Midbrain (tissue), 1 donor: ENCODE measurements at regions not wholly inside any gene's neighbourhood (a gene's known extent, or its start where the extent isn't known, plus 50 kb on each side); places are given as distances from the start of the nearest gene placed in this dataset.

Source experiments
- DNase-seq: peaks from one replicate; lab custom pipeline; 2025; lab: John Stamatoyannopoulos, UW

DNA sequence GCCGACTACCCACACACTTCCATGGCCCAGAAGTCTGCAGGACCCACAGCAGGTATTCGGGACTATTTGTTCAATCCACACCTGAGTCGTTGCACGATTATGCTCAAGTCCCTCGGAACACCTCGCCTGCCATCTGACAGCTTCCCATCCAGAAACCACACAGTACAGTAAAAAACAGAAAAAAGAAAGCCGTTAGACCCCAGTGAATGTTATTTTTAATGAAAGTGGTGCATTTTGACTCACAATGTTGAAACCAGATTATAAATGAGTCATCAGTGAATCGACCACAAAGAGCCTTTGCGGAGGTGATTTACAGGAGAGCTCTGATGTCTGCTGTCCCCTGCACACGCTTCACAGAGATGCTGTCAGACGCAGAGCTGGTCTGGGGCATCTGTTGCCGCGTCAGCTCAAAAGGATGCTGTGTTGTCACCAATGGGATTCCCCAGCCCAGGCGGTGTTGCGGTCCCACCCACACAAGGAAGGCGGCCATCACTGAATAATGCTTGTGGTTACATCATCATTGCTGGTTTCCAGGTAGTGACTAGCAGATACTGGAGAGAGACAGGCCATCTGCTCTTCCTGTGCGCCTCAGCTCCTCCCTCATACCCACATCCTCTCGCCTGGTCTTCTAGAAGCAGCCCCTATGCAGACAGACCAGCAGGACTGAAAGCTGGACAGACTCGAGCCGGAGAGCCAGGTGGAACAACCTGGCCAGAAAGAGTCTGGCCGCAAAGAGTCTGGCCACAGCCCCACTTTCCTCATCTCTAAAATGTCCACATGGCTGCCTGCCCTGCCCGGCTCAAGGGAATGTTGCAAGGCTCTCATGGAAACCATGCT, 116.8 kb downstream of the TOMM20 start:
- DNase-seq: no peak

DNA sequence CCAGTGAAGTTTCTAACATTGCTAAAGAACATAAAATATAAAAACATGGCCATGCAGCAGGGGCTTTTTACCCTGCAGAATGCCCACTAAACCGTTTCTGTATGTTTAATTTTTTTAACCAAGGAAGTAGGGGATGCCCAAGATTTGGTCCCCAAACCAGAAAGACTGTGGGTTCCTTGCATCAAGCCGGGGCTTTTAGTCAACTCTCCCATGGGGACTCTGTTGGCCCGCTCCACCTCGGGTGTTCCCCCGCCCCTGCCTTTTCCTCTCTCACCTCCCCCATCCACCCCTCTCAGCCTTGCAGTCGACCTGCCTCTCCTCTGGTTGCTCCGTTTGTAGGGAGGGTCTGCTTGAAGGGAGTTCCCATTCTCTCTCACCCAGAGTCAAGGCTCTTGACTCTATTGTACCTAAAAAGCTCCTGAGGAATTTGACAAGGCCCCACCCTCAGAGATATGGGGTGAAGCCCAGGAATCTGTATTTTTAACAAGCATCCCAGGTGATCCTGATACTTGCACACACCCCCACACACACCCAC, 117.5 kb downstream of the TOMM20 start:
- no peak for DNase-seq

DNA sequence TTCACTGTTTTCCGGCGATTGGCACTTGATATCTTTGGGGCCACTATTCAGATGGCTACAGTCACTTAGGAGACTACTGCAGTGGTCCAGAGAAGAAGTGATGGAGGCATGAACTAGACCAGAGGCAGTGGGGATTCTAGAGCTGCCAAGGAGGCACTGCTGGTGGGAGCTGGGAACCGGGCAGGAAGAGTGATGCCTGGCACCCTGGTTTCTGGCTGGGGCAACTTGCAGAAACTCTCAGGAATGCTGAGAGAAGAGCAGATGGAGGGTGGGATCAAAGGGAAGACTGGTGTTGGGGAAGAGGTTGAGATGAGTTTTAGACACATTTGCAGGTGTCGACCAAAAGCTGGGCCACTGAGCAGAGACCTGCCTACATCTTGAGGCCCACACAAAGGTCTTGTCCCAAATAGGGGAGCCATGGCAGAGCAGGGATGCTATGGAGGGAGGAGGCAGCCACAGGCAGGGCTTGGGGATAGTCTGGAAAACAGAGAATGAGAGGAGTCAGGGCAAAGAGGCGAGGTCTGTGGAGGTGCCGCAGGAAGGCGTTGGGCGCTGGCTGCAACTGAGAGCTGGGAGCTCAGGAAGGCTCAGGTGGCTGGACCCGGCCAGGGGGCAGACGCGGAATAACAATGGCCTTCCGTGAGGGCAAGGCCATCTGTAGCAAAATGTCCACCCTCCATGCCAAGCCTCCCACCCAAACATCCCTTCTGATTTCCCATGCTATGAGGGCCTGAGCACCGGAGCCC, 118.9 kb downstream of the TOMM20 start:
- DNase-seq: no peak

DNA sequence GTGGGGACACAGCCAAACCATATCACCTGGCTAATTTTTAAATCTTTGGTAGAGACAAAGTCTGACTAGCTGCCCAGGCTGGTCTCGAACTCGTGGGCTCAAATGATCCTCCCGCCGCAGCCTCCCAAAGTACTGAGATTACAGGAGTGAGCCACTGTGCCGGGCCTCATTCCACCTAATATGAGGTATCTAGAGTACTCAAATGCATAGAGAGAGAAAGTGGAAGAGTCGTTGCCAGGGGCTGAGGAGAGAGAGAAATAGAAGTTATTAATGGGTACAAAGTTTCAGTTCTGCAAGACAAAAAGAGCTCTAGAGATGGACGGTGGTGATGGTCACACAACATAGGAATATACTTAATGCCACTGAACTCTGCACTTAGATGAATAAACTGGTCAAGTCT, 119.6 kb downstream of the TOMM20 start:
- DNase-seq: no peak

DNA sequence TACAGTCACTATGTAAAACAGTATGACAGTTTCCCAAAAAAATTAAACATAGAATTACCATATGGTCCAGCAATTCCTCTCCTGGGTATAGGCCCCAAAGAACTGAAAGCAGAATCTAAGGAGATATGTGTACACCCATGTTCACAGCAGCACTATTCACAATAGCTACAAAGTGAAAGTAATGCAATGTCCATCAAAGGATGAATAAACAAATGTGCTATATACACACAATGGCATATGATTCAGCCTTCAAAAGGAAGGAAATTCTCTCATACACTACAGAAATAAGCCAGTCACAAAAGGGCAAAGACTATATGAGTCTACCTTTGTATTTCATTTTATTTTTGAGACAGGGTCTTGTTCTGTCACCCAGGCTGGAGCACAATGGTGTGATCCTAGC, 120.4 kb downstream of the TOMM20 start:
- DNase-seq: no peak

DNA sequence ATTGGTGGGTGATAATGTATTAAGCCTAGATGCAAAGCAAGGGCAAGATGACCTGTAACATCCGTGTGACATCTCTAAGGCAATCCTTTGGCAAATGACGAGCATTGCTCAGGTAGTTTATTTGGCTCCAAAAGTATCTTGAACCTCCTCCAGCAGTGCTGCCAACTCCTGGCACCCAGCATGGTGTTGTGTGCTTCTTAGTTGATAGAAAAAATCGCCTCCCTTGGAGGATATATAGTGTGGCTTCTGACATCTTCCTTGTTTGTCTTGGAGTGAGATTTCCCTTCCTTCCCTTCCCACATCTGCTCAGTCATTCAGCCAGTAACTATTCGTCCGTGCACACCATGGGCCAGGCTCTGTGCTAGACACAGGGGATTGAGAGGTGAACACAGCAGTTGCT, 121.8 kb downstream of the TOMM20 start:
- DNase-seq: no peak

DNA sequence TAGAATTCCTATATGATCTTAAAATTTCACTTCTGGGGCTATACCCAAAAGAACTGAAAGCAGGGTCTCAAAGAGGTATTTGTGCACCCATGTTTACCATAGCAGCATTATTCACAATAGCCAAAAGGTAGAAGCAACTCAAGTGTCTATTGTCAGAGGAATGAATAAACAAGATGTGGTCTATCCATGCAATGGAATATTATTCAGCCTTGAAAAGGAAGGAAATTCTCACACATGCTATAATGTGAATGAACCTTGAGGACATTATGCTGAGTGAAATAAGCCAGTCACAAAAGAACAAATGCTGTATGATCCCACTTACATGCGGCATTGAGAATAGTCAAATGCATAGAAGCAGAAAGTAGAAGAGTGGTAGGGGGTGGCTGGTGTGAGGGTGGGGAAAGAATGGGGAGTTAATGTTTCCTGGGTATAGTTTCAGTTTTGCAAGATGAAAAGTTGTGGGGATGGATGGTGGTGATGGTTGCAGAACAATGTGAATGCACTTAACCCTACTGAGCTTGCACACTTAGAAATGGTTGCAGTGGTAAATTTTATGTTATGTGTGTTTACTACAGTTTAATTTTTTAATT, 122.4 kb downstream of the TOMM20 start:
- DNase-seq: no peak

DNA sequence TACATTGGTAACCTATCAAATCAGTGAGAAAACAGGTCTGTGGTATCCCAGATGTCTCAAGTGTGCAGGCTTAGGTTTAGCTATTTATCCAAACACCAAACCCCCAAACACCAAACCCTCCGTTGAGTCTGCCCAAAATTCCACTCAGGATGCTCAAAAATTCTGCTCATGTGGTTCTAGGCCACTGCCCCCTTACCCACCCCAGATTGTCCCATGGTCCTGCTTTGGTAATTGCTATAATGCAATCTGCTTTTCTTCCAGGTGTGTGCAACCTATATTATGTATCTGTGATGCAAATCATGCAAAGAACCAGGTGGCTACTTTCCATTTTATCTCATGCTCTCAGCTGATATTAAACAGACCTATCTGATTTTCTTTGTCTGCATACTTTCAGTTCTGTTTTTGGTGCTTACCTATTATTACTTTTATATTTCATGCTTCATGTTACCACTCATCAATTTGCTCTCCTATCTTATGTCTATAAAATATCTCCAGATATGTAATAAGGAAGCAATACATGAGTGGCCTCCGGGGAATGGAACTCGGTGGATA, 123.7 kb downstream of the TOMM20 start:
- no peak for DNase-seq

DNA sequence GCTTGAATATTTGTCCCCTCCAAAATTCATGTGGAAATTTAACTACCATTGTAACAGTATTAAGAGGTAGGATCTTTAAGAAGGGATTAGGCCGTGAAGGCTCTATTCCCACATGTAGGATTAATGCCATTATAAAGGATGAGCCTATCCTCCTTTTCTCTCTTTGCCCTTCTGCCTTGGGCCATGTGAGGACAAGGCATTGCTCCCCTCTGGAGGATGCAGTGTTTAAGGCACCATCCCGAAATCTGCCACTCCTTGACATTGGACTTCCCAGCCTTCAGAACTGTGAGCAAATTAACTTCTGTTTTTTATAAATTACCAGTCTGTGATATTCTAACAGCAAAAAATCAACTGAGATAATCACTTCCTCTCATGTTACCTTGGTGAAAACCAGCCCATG, 124.4 kb downstream of the TOMM20 start:
- no peak for DNase-seq

DNA sequence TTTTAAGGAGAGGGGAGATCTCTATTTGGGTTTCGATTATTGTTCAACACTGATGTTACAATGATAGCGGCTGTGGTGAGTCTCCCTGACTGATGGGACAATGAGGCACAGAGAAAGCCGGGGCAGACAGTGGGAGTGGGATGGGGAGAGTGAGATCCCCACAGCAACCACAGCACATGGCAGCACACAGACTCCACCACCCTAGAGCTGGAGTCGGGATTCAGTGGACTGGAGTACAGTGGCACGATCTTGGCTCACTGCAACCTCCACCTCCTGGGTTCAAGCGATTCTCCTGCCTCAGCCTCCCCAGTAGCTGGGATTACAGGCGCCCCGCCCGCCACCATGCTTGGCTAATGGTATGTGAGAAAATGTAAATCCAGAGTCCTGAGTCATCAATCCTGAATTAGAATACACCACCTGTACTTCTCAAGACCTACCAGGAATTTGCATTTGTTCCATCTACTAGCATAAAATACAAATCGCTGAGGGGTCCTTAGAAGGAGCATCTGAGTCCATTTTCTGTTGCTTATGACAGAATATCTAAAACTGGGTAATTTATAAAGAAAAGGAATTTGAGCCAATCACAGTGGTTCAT, 125.8 kb downstream of the TOMM20 start:
- DNase-seq: no peak

DNA sequence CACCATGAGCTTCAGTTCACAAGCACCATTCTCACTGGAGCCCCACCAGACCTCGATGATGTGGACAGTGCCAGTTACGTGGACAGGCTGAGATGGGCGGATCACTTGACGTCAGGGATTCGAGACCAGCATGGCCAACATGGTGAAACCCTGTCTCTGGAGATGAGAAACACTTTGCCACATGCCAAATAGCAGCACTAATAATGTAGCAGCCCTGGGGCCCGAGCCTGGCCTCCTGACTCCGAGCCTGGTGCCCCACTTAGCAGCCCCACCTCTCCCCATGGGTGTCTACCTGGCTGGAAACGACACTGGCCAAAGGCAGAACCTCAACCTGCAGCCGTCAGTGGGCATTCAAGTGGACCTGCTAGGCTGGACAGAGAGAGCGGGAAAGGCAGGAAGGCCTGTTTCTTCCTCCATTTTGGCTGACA, 129.1 kb downstream of the TOMM20 start:
- no peak for DNase-seq

DNA sequence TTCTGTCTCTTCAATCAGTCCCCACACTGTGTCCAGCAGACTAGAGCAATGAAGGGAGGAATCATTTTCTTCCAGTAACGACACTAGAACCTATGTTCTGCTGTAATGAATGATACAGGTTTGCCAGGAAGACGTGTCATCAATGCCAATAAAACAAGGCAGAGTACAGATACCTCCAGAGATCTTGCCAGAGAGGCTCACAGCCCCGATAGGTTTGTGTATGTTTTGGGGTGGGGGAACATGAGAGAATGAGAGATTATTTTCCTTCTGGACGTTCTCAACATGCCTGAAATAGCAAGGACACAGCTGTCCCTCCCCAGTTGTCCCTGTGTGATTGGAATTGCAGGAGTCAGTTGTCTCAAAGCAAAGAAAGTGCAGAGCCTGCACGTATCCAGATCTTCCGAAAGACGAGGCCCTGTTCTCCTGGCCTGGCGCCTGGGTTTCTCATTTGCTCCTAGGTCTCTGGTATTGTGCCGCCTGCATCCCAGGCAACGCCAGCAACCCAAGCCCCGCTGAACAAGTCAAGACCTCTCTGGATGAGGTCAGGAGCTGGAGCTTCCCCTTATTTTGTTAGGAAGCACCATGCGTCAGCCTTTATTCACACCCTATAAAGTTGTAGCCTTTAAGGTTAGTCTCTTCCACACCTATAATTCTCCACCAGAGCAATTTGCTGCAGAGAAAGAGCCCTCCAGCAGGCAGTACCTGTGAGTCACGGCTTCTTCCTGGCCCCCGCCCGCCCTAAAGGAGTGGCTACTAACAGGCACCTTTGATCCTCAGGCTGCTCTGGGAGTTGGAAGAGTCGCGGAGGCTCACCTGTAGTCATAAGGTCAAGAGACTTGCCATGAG, 130.5 kb downstream of the TOMM20 start:
- DNase-seq: no peak

DNA sequence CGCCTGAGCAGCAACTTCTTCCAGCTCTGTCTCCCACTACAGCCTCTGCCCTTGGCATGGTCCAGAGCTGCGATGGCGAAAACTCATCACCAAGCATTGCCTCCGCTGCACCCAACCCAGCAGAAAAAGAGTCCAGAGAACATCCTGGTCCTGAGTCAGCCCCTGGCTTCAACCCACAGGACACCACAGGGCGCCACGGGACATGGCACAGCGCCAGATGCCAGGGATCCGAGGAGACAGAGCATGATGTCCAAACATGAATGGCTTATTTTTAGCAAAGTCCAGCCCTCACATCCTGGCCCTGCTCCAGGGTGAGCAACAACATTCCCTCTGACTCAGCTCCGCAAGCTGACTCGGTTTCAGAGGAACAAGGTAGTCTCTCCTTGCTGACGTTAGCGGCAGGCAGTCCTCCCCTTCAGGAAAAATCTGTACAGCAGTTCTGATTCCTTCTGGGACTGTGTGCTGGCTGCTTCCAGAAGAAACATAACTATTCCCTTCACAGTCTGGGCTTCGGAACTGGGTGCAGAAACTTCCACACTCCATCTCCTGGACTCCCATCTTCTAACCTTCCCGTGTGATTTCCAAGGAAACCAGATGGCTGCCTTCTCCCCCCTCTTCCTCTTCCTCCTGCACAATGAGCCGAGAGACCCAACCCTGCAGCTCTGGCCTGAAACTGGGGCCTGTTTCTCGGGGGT, 131.3 kb downstream of the TOMM20 start:
- peak; percentile 94 for DNase-seq

DNA sequence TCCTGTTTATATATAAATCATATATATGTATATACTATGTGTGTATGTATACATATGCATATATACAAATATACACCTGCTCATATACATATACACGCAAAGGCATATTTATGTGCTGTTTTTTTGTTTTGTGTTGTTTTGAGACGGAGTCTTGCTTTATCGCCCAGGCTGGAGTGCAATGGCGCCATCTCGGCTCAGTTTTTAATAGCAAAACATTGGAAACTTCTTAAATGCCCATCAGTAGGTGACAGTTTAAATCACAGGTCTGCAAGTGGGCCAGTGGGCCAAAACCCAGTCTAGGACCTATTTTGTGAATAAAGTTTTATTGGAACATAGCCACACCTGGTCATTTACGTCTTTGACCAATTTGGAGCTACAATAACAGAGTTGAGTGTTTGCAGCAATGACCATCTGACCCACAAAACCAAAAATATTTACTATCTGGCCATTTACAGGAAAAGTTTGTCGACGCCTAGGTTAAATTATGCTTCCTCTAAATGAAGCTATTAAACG, 132.3 kb downstream of the TOMM20 start:
- no peak for DNase-seq

DNA sequence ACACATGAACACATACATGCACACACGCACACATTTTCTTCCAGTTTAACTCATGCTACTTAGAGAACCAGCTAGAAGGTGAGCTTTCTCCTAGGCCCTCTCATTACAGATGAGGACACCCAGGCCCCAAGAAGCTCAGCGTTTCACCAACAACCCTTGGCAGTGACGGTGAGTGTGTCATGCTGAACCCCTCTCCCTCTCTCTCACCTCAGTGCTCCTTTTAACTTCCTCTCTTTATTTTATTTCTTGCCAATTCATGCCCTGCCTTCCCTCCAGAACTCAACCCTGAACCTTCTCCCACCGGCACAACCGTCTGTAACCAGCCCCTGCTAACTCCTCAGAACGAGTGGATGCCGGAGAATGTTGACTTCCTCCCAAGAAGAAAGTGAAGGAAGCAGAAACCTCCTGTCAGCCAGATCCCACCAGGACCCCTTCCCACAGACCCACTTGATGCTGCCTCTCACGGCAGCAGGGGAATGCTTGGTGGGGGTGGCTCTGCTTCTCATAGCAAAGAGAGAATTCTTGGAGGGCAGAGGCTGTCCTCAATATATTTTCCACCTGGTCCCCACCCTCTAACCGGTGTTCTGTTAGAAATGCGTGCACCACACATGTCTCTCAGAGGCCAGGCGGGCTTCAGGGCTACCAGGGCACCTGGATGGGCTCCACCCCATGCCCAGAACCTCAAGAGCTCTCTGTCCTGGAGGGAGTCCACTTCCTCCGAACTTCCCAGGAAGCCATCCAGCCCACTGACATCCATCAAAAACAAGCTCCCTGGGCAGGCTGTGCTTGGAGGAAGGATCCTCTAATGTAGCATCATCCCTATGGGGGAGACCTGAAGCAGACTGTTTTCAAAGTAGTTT, 134.0 kb downstream of the TOMM20 start:
- DNase-seq: no peak

DNA sequence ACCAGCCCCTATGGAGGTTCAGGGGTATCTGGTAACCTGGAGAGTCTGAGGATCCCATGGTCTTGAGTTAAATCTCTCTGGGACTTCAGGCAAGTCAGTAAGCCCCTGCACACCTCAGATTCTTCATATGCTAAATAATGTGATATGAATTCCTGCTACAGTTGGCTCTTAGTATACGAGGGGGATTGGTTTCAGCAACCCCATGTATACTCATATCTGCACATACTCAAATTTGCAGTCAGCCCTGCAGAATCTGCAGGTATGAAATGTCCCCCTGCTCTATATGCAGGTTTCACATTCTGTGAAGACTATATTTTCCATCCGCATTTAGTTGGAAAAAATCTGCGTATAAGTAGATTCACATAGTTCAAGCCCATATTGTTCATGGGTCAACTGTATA, 136.6 kb downstream of the TOMM20 start:
- DNase-seq: no peak

DNA sequence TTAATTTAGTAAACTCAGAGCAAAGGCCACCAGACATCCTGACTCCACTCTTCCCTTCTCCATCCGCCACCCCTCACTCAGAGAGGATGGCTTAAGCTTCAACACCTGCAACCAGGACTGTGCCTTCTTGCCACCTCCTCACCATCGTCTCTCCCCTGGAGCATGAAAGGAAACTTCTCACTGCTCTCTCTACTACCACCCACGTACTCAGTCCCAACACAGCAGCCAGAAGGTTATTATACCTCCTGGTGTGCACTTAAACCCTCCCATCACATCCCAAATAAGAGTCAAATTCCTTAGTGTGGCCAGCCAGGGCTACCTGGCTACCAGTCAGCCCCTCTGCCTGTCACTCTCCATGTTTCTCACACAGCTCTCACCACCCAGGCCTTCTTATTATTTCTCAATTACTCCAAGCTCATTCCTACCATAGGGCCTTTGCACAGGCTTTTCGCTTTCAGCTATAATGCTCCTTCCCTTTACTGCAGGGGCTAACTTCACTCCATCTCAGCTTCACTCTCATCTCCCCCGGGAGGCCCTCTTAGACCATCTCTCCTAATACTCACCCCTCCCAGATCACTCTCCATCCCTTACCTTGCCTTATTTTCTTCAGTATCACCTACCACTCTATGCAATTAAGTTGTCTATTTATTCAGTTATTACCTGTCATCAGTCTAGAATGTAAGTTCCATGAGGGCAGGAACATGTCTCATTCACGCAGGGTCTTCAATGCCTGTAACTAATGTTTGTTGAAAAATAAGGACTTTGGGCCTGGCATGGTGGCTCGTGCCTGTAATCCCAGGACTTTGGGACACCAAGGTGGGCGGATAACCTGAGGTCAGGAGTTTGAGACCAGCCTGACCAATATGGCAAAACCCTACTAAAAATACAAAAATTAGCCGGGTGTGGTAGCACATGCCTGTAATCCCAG, 137.5 kb downstream of the TOMM20 start:
- DNase-seq: no peak

DNA sequence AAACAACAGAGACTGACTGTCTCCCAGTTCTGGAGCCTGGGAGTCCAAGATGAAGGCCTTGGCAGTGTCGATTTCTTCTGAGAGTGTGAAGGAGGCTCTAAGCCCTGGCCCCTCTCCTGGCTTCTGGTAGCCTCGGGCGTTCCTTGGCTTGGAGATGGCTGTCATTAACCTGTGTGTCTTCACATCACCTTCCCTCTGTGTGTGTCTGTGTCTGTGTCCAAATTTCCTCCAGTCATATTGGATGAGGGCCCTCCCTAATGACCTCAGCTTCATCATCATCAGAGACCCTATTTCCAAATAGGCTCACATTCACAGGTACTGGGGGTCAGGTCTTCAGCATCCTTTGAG, 138.3 kb downstream of the TOMM20 start:
- DNase-seq: no peak
